ENCODE measurements at regions not wholly inside any gene's neighbourhood (a gene's known extent, or its start where the extent isn't known, plus 50 kb on each side); places are given as distances from the start of the nearest gene placed in this dataset.

DNA sequence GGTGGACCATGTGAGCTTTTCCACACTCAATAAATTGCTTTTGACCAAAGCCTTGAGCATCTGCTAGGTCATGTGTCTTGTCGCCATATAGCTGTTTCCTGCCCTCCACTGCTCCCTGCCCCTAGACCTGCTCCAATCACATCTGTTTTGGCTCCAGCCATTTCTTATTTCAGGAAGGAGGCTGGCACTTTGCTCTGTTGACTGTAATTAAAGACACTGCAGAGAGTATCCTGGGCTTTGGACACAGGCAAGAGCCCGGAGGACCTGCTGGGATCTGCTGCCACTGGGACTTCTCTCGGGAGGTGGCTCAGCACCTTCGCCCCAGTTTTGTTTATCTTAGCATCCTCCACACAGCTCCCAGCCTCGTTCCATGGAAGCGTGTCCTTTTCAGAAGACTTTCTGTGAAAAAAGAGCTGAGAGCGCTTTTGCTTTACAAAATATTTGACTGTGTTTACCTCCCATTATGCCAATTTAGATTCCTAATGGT is 153.2 kb downstream of the MED10 start:
- no peak overlapping the region for H3K4me3 ChIP-seq (replicated peaks; ENCODE audit: insufficient read depth, low read length)
- no peak for DNase-seq (ENCODE audit: low read depth in 1 of 2, low spot score in 1 of 2)
- no peaks in the 10 kb centered on the region for H3K27me3 ChIP-seq (ENCODE audit: insufficient read depth, poor library complexity, severe bottlenecking)
- TF ChIP-seq, protein P1, sequence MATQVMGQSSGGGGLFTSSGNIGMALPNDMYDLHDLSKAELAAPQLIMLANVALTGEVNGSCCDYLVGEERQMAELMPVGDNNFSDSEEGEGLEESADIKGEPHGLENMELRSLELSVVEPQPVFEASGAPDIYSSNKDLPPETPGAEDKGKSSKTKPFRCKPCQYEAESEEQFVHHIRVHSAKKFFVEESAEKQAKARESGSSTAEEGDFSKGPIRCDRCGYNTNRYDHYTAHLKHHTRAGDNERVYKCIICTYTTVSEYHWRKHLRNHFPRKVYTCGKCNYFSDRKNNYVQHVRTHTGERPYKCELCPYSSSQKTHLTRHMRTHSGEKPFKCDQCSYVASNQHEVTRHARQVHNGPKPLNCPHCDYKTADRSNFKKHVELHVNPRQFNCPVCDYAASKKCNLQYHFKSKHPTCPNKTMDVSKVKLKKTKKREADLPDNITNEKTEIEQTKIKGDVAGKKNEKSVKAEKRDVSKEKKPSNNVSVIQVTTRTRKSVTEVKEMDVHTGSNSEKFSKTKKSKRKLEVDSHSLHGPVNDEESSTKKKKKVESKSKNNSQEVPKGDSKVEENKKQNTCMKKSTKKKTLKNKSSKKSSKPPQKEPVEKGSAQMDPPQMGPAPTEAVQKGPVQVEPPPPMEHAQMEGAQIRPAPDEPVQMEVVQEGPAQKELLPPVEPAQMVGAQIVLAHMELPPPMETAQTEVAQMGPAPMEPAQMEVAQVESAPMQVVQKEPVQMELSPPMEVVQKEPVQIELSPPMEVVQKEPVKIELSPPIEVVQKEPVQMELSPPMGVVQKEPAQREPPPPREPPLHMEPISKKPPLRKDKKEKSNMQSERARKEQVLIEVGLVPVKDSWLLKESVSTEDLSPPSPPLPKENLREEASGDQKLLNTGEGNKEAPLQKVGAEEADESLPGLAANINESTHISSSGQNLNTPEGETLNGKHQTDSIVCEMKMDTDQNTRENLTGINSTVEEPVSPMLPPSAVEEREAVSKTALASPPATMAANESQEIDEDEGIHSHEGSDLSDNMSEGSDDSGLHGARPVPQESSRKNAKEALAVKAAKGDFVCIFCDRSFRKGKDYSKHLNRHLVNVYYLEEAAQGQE (IDR thresholded peaks at IDR 0.05; ENCODE audit: insufficient replicate concordance, low read depth): no peak
- TF ChIP-seq CTCF (IDR thresholded peaks at IDR 0.05; ENCODE audit: insufficient read depth, low read length): no peak
- no peak for TF ChIP-seq POLR2AphosphoS5 (IDR thresholded peaks at IDR 0.05; ENCODE audit: low read depth)
- no peak for TF ChIP-seq GABPA (IDR thresholded peaks at IDR 0.05; ENCODE audit: low read depth)
- no peak for TF ChIP-seq SPI1 (IDR thresholded peaks at IDR 0.05; ENCODE audit: borderline replicate concordance, low read depth)
- H3K27ac ChIP-seq (replicated peaks): no peak overlapping the region

GRCh38 chr5:6224406-6224805 is 153.9 kb downstream of the MED10 start:
- DNase-seq (ENCODE audit: low read depth in 1 of 2, low spot score in 1 of 2): no peak
- H3K27ac ChIP-seq (replicated peaks): no peak overlapping the region
- TF ChIP-seq GABPA (IDR thresholded peaks at IDR 0.05; ENCODE audit: low read depth) (no peak), SPI1 (IDR thresholded peaks at IDR 0.05; ENCODE audit: borderline replicate concordance, low read depth) (no peak), POLR2AphosphoS5 (IDR thresholded peaks at IDR 0.05; ENCODE audit: low read depth) (no peak), CTCF (IDR thresholded peaks at IDR 0.05; ENCODE audit: insufficient read depth, low read length) (no peak)
- TF ChIP-seq, protein P1 (IDR thresholded peaks at IDR 0.05; ENCODE audit: insufficient replicate concordance, low read depth): no peak
- no peak overlapping the region for H3K4me3 ChIP-seq (replicated peaks; ENCODE audit: insufficient read depth, low read length)
- no peaks in the 10 kb centered on the region for H3K27me3 ChIP-seq (ENCODE audit: insufficient read depth, poor library complexity, severe bottlenecking)

DNA sequence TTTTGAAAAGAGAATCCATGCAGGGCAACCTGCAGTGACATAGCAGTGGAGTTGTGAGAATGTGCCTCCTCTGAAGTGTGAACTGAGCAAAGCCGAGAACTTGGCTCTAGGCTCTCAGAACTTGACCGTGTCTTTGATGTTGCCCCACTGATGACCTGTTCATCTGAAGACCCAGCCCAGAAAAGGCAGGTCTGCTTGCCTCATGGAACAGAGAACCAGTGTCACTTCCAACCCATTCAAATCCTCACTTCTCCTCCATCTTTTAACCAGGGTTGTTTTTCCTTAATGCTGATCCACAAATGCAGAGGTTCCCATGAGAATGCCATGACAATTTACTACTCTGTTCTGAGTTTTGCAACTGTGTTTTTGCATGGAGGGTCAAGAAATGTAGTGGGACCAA is 155.4 kb downstream of the MED10 start:
- Histone ChIP-seq H3K27me3 (ENCODE audit: insufficient read depth, poor library complexity, severe bottlenecking) (no peaks in the 10 kb centered on the region), H3K4me3 (replicated peaks; ENCODE audit: insufficient read depth, low read length) (no peak overlapping the region), H3K27ac (replicated peaks) (no peak overlapping the region)
- no peak for DNase-seq (ENCODE audit: low read depth in 1 of 2, low spot score in 1 of 2)
- TF ChIP-seq SPI1 (IDR thresholded peaks at IDR 0.05; ENCODE audit: borderline replicate concordance, low read depth): no peak

- H3K27me3 ChIP-seq (ENCODE audit: insufficient read depth, poor library complexity, severe bottlenecking): no peaks in the 10 kb centered on the region
- DNase-seq (ENCODE audit: low read depth in 1 of 2, low spot score in 1 of 2): no peak
- TF ChIP-seq SPI1 (IDR thresholded peaks at IDR 0.05; ENCODE audit: borderline replicate concordance, low read depth): no peak
- TF ChIP-seq POLR2AphosphoS5 (IDR thresholded peaks at IDR 0.05; ENCODE audit: low read depth): no peak
- TF ChIP-seq GABPA (IDR thresholded peaks at IDR 0.05; ENCODE audit: low read depth): no peak
- TF ChIP-seq, protein P1 (IDR thresholded peaks at IDR 0.05; ENCODE audit: insufficient replicate concordance, low read depth): no peak
- TF ChIP-seq CTCF (IDR thresholded peaks at IDR 0.05; ENCODE audit: insufficient read depth, low read length): no peak
- no peak overlapping the region for H3K27ac ChIP-seq (replicated peaks)
- H3K4me3 ChIP-seq (replicated peaks; ENCODE audit: insufficient read depth, low read length): no peak overlapping the region
Measured at GRCh38 chr5:6222121-6222520, 156.2 kb downstream of the MED10 start.

All from HL-60 (cell line).